DOHH2 (cell line): ENCODE measurements at regions not wholly inside any gene's neighbourhood (a gene's known extent, or its start where the extent isn't known, plus 50 kb on each side); places are given as distances from the start of the nearest gene placed in this dataset.

ENCODE experiments used
- CTCF ChIP-seq: fragments of 200-600 bp; sonication (generic); IDR thresholded peaks from one replicate; pipeline ENCODE4 v1.5.1; 2014; ENCODE audit warnings: antibody characterized with exemption, mild to moderate bottlenecking, low read depth, low read length; ENCODE audit not compliant: poor library complexity, severe bottlenecking
- EZH2phosphoT487 ChIP-seq: fragments of 200-600 bp; sonication (generic); IDR thresholded peaks from 2 replicates; pipeline ENCODE4 v1.6.1; 2017; ENCODE audit warnings: borderline replicate concordance, mild to moderate bottlenecking, antibody characterized with exemption, low read length, moderate library complexity, mixed read lengths

- TF ChIP-seq CTCF (no peak), EZH2phosphoT487 (no peak)
These were observed 88.1 kb upstream of the RNF180 start for GRCh38 chr5:64077589-64077988.
